Stimulated activated naive CD8-positive, alpha-beta T cell treated with anti-CD3 and anti-CD28 coated beads, Interleukin-15, Interleukin-2, amounts not matched to agents 100 U/mL and 50 U/mL, for 24 hours (primary cell): ENCODE measurements at regions not wholly inside any gene's neighbourhood (a gene's known extent, or its start where the extent isn't known, plus 50 kb on each side); places are given as distances from the start of the nearest gene placed in this dataset.

ENCODE experiments used
- ATAC-seq: fragments of 150-1000 bp; cut with Tn5 transposase; one replicate; pipeline ENCODE4 v1.10.0; 2021
- DNase-seq: peaks from one replicate; pipeline ENCODE4 v3.0.0; 2021

DNA sequence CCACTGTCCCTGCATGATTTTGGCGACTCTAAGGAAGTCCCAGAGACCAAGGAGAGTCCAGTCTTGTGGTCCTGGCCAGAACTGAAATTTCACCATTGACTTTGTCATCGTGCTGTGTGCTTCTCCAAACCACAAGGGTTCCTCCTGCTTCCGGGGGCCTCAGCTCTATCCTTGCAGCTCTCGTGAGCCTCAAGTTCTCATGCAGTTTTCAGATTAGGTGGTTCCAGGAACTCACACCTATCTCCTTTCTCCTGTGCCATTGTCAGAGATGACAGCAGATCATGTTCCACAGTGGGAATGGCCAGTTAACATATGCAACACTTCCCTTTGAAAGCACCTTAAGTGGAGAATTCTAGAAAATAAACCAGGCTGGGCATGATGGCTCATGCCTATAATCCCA is 97.9 kb upstream of the CRHR1 start:
- DNase-seq = no peak
- ATAC-seq = no peak

DNA sequence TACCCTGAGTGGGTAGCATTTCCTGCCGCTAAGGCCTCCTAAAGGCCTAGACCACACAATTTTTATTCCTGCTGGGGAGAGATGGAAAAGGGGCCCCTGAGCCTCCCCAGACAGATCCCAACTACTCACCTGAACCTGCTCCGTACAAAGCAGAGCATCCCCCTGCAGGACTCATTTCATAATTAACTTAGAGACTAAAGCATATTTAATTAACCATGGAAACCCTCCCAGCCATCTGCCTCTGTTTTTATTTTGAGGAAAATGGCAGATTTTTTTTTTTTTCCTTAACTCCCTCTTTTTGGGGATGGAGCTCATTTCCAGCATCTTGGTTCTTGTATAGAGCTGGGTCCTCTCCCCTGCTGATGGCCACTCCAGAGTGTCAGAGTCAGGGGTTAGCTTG is 96.5 kb upstream of the CRHR1 start:
- no peak for DNase-seq
- ATAC-seq = no peak

DNA sequence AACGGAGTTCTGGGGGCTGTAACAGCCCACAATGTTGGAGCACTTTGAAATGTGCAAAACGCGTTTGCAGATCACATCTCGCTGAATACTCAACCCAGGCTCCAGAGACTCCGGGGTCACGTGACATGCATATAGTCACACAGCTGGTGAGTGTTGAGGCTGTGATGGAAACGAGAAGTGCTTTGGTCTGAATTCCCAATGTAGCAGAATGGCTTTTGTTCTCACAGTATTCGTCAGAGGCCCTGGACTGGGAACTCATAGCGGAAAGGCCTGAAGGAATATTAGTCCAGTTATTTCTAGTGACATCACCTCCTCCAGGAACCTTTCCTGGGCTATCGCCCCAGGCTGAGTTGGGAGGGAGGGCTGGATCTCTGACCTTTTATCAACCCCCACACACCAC is 95.8 kb upstream of the CRHR1 start:
- no peak for DNase-seq
- no peak for ATAC-seq

DNA sequence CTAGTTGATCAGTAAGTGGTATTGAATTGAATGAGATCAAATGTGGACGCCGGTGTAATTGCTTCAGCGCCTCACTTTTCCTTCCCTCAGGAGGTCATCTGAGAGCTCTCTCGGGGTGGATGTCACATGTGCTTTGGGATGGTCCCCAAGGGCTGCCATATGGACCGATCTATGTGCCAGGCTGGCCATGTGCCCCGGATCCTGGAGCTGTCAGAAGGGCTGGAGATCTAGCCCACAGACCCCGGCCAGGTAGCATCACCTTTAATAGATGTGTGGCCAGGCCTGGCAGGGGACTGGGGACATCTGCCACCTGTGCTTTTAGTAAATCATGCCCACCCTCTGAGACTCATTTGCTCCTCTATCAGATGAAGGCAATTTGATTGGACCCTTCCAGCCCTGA is 95.3 kb upstream of the CRHR1 start:
- DNase-seq = no peak
- ATAC-seq = no peak

DNA sequence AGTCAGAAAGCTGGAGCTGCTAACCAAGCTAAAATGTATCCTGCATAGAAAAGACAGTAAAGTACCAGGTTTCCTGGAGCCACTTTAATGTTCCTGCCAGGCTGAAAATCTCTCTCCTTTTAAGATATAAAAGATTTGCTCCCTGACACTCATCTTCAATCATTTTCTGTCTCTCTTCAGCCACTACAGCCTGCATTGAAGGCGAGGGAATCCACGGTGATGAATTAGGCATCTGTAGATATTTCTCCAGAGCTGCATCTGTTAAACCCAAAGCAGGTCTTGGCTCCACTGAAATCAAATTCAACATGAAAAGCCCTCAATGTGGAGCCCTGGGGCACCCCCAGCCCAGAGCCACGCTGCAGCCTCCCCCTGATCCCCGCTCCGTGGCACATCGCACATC is 94.7 kb upstream of the CRHR1 start:
- DNase-seq (no peak), ATAC-seq (no peak)

DNA sequence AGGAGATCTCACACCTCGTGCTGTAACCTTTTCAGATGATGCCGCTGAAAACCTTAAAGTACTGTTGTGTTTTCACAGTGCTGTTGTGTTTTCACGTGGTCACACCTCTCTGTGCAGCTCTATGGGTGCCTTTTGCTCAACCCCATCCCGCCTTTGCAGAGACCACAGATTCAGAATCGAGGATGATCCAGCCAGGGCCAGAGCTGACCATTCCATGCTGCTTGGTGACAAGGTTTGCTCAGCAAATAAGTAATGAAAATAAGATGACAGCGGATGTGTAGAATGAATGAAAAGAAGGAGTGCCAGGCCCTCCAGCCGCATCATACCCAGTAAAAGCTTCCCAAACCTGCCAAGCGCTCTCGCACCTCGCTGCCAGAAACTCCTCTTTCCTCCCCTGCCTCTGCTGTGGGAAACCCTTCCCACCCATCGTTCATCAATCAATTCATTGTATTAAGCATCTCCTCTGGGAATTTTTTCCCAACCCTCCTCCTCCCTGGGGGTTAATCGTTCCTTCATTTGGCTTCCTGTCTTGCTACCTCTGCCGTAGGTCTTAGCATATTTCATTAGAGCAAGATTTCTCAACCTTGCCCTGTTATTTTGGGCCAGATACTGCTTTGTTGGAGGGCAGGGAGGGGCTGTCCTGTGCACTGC is 93.4 kb upstream of the CRHR1 start:
- no peak for DNase-seq
- ATAC-seq = no peak

DNA sequence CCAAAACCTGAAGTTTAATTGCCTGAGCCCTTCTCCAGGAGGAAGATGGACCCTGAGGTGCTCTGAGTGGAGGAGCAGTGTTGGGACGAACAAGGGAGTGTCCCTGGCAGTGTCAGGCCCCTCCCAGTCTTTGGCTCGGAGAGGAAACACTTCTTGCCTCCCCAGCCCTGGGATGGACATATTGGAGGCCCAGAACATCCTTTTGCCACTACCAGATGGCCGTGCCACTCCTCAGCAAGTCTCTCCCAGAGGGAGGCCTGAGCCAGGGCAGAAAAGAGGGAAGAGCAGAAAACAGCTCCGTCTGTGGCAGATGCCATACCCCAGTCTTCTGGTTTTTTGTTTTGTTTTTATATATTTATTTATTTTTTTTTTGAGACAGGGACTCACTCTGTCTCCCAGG is 91.5 kb upstream of the CRHR1 start:
- ATAC-seq = no peak

DNA sequence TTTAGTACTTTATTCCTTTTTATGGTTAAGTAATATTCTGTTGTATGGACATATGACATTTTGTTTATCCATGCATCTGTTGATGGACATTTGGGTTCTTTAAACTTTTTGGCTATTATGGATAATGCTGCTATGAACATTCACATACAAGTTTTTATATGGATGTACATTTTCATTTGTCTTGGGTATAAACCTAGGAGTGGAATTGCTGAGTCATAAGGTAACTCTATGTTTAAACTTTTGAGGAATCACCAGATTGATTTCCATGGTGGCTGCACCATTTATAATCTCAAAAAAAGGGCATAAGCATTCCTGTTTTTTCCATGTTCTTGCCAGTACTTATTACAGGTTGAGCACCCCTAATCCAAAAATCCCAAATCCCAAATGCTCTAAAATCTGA is 90.3 kb upstream of the CRHR1 start:
- no peak for DNase-seq
- ATAC-seq = no peak

More for the DNA sequence above, 91.5 kb upstream of the CRHR1 start:
- no peak for DNase-seq

DNA sequence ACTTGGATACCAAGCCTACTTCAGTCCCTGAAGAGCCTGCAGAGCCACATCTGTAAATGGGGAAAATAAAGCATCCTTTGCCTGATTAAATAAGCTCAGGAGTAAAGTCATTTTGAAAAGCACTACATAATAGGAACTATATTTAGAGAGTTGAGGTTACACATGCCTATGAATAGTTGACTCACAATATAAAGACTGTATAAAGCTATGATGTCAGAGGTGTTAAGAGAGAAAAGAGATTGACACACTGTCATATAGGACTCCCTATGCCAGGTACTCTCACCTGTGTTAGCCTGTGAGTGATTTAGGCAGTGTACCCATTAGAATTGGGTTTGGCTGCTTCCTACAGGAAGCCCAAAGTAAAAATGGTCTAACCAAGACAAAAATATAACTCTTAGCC is 87.7 kb upstream of the CRHR1 start:
- DNase-seq (no peak), ATAC-seq (no peak)

DNA sequence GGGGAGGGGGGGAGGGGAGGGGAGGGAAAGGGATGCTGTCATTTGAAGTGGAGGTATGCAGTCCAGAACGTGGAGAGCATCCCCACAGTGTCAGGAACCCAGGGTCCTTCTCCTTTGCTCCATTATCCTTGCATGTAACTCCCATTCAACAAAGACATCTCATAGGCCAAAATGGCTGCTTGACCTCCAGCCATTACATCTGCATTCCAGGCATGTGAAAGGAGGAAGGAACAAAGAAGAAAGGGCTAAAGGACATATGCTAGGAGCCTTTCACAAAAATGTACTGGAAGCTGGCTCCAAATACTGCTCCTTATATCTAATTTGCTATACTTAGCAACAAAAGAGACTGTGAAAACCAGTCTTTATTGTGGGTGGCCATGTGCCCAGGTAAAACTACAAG is 87.0 kb upstream of the CRHR1 start:
- DNase-seq = no peak
- no peak for ATAC-seq

DNA sequence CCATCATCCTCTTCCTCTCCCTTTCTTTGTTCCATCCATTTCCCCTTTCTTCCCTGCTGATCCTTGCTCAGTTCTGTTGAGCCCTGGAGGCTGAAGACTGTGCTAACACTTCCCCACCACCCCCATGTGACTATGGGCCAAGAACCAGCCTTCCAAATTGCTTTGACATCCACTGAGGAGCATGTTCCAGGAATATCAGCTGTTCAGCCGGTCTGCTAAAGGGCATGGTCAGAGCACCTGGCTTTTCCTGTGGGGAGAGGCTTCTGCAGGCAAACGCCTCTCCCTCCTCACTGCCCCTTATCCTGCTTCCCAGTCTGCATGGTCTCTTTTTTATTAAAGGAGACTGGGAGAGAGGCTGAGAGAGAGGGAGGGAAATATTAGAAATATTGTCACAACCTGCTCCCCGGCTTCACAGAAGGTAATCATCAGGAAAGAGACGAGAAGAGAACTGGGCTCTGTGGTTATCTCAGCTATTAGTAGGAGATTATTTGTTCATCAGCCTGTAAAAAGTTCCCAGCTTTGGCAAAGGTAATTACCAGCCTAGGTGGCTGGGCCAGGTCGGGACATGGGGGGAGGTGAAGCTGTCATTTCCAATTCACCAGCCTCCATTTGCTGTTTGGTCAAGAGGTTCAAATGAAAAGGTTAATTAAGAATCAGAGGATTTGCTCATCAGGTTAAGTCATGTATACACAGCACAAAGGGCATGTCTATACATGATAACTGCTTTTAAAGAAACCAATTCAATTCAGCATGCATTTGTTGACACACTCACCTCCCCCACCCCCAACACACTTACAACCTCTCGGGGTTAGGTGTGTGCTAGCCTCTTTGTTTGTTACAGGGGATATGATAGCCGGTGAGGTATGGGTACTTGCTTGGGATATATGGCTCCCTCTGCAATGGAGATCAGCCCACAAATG is 83.7 kb upstream of the CRHR1 start:
- ATAC-seq (no peak), DNase-seq (no peak)

DNA sequence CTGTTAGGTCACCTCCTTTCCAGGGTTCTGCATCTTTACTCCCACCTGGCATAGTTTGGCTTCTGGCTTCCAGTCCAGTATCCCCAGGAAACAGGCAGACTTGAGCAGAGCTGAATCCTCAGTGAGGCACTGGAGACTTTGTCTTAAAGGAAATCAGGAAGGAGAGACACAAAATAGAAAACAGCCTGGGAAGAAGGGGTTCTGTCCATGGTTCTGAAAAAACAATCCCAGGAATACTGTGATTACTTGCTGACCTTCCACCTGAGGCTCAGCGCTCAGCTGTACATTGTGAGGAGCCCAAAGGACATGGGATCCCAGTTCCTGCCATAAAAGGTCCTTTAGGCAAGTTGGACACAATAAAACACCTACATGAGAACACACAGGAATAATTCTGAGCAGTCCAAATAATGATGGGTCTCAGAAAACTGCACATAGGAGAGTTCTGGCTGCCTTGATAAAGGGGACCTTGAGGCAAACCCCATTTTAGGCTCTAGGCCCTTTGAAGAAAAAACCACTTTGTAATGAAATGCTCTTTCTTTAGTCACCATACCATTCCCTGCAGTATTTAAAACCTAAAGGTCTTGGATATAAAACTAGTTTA is 81.4 kb upstream of the CRHR1 start:
- no peak for DNase-seq
- ATAC-seq = no peak

DNA sequence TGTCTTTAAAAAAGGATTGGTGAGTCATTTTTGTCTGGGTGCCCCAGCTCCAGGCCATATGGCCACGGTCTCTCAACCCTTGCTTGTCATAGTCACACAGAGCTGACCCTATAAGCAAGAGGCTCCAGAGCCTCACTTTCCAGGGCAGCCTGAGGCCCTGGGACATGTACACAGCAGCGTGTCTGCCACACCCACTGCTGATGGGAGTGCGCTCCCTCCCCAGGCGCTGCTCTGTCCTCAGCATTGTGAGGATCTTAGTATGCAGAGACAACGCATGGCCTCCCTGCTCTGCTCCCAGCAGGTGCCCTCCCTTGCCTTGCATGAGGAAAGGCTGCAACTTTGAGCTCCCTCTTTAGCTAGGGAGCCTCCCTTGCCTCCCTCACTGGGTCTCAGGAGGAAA is 80.8 kb upstream of the CRHR1 start:
- ATAC-seq = peak; percentile 14
- DNase-seq = no peak

DNA sequence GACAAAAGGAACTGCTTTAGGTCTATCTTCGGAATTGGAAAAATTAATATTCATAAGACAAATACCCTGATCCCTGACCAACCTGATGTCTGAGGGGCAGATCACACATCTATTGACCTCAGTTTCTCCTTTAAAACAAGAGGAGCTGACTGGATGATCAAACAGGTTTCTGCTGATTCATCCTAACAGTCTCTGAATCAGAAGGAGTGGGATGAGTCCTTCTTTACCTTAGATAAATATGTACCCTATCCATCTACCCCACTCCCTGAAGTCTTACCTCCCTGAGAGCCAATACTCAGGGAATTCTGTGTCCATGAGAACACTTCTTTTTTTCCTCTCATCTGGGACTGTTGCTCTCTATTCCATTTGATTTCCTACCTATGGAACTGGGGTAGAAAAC is 80.3 kb upstream of the CRHR1 start:
- DNase-seq (no peak), ATAC-seq (no peak)

DNA sequence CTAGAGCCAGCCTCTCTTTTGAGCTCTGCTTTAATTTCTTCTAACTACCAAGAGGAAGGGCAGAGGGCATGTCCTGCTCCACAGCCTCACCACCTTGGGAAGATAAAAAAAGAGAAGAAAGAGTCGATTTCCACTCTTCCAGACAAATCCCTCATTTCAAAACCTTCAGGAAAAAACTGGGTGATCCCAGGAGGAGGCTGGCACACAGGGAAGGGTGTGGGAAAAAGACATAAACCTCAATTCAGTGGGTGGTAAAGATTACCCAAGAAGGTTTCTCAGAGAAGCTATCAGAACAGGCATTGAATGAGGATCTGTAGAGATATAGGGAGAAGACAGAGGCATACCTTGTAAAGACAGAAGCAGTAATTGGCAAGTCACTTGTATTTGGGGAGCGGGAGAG is 79.9 kb upstream of the CRHR1 start:
- ATAC-seq (no peak), DNase-seq (no peak)

DNA sequence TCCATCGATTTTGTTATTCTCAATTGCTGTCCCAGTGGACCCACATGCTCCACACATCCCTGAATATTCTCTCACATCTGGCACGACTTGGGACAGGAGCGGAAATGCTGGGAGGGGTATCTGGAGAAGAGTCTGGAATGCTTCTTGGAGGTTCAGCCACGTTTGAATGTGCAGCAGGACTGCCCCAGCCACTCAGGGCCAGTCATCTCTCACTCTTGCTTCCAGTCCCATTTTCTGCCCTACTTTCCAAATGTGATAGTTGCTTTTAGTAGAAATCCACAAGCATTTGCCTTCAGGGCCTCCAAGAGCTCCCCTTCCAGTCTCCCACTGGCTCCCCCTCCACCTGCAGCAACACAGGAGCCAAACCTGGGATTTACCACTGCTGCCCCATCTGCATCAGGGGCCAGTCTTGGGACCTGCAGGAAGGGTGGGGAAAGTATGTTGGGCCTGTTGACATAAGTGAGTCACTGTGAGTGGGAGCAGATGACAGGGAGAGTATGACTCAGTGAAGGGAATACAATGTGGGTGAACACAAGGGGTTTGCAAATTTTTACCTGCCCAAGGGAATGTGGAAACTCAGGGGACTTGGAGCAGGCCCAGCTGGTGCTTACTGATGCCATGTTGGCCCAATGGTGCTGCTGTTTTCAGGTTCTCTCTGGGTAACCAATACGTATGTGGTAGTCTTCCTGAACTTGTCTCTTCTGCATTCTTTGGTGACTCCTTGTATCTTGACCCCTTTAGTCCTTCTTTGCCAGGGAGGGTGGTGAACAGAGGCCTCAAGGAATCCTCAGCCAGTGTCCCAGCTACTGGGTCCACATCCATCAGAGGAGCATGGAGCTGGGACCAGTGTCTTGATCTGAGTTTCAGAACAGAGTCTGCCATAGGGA is 78.8 kb upstream of the CRHR1 start:
- ATAC-seq (peak; percentile 84), DNase-seq (peak; percentile 7)

DNA sequence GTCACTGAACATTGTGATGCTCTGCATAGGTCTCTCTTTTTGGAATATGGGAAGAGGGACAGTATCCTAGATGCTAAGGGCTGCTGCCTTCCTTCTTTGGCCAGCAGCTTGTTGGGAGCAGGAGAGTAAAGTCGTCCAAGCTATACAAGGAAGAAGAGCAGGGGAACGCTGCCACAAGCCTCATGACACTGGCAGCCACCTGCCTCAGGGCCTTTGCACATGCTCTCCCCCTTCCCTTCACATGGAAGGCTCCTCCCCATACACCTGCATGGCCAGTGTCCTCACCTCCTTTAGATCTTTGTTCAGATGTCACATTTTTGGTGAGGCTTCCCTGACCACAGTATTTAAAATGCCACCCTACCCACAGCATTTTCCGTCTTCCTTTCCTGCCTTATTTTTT is 78.1 kb upstream of the CRHR1 start:
- DNase-seq (no peak), ATAC-seq (no peak)

DNA sequence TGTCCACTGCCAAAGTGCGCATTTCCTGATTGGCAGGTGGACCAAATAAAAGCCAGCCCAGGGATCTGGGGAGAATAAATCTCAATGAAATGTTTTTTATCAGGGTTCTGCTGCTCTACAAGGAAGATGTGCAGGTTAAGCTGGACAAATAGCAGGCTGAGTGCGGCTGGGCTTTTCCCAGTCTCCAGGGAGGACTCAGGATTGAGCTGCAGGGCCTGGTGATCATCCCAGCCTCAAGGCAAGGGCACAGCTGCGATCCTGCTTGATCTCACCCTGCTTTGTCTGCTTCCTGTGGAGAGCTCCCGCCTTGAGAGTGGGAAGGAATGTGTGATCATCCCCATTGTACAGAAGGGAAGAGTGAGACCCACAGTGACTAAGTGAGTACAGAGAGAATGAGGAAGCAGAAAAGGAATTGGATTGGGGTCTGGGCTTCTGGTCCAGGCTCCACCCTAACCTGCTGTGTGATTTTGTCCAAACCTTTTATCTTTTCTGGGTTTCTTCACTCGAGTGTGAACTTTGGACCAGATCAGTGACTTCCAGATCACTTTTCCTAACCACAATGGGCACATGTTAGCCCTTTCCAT is 75.3 kb upstream of the CRHR1 start:
- DNase-seq = no peak
- ATAC-seq = no peak

DNA sequence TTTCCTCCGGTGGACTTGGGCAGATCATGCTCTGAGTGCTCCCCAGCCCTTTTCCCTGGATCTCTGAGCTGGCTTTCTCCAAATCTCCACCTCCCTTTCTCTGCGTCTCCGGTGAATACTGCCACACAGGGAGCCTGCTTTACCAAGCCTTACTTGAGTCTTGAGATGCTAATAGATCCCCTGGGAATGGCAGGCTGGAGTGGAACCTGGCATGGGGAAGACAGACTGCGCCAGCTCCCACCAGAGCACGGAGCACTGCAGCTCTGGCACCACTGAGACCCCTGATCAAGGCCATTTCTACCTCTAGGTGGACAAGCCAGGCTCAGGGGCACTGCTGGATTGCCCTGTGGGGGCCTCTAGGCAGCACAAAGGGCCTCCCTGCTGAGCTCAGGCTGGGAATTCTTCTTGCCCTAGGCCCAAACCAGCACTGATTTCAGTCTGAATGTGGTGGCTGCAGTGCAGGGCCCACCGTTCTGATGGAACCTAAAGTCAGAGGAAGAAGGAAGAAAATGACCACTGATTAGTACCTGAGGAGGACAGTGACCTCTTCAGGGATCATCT is 74.3 kb upstream of the CRHR1 start:
- DNase-seq (no peak), ATAC-seq (no peak)

DNA sequence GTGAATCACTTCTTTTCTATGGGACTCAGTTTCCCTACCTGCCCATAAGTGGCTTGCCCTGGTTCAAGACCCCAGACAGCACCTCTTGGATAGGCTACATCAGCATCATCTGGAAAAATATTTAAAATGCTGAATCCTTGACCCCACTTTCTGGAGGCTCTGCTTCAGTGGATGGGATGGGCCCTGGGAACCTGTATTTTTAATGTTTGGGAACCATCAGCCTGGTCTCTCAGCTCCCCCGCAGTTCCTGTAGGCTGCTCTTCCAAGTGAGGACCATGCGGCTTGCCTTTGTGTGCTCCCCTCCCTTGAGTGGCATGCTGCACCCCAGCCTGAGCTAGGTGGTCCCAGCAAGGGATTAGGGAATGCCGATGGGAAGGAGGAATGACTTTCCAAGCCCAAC is 68.3 kb upstream of the CRHR1 start:
- DNase-seq = no peak
- no peak for ATAC-seq

DNA sequence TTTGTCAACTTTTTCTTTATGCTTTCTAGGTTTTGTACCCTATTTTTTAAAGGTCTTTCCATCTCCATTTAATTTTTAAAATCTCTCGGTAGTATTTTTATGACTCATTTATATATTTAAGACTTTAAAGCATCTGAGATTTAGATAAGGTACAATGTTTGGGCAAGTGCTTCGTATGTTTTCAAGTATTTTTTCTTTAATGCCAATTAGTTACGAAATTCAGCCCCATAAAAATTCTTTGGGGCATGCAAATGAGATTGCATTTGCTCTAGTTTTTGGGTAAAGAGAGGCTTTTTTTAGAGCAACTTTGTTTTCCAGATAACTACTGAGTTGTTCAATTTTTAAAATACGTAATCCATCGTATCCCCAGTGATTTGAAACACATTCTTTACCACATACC is 65.3 kb upstream of the CRHR1 start:
- DNase-seq (no peak), ATAC-seq (no peak)
